ENCODE measurements at regions not wholly inside any gene's neighbourhood (a gene's known extent, or its start where the extent isn't known, plus 50 kb on each side); places are given as distances from the start of the nearest gene placed in this dataset.
"Not testable (repeated sequence)": the region's sequence is repeated elsewhere in the genome, so short reads cannot be mapped to it uniquely, and the experiment has no call there.

GRCh38 chr13:78491978-78492377, 111.4 kb downstream of the POU4F1 start:
- no peaks in the 10 kb centered on the region for H3K36me3 ChIP-seq (replicated peaks; ENCODE audit: insufficient read depth, low read length)
- no peak overlapping the region for H3K4me2 ChIP-seq (ENCODE audit: low read depth, low read length)
- H3K27me3 ChIP-seq (replicated peaks; ENCODE audit: insufficient read depth, low read length): no peaks in the 10 kb centered on the region
- no peaks in the 10 kb centered on the region for H3K4me1 ChIP-seq (ENCODE audit: low read length)
- no peaks in the 10 kb centered on the region for H3F3A ChIP-seq (ENCODE audit: insufficient read depth, low read length)
- no peaks in the 10 kb centered on the region for H3K9me3 ChIP-seq (replicated peaks; ENCODE audit: insufficient read depth, low read length)
- no peaks in the 10 kb centered on the region for H3K79me2 ChIP-seq (ENCODE audit: low read length)
- no peak overlapping the region for H3K4me3 ChIP-seq (ENCODE audit: low read length)
- H2AFZ ChIP-seq (ENCODE audit: low read length): no peak overlapping the region
- no peaks in the 10 kb centered on the region for H3K9me2 ChIP-seq (replicated peaks; ENCODE audit: insufficient read depth, low read length)
- no peak for TF ChIP-seq EZH2phosphoT487 (IDR thresholded peaks at IDR 0.05; ENCODE audit: low read length)
- TF ChIP-seq, protein P1, sequence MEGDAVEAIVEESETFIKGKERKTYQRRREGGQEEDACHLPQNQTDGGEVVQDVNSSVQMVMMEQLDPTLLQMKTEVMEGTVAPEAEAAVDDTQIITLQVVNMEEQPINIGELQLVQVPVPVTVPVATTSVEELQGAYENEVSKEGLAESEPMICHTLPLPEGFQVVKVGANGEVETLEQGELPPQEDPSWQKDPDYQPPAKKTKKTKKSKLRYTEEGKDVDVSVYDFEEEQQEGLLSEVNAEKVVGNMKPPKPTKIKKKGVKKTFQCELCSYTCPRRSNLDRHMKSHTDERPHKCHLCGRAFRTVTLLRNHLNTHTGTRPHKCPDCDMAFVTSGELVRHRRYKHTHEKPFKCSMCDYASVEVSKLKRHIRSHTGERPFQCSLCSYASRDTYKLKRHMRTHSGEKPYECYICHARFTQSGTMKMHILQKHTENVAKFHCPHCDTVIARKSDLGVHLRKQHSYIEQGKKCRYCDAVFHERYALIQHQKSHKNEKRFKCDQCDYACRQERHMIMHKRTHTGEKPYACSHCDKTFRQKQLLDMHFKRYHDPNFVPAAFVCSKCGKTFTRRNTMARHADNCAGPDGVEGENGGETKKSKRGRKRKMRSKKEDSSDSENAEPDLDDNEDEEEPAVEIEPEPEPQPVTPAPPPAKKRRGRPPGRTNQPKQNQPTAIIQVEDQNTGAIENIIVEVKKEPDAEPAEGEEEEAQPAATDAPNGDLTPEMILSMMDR (IDR thresholded peaks at IDR 0.05; ENCODE audit: low read length): no peak
- no peak for TF ChIP-seq EZH2 (optimal IDR thresholded peaks at IDR 0.05; ENCODE audit: low read depth, low read length)
- H4K20me1 ChIP-seq (ENCODE audit: insufficient read depth, low read length): no peaks in the 10 kb centered on the region
- no peak overlapping the region for H3K27ac ChIP-seq (ENCODE audit: low read length)
- H3K9ac ChIP-seq (ENCODE audit: low read length): no peak overlapping the region
- DNase-seq: no peak

DNA sequence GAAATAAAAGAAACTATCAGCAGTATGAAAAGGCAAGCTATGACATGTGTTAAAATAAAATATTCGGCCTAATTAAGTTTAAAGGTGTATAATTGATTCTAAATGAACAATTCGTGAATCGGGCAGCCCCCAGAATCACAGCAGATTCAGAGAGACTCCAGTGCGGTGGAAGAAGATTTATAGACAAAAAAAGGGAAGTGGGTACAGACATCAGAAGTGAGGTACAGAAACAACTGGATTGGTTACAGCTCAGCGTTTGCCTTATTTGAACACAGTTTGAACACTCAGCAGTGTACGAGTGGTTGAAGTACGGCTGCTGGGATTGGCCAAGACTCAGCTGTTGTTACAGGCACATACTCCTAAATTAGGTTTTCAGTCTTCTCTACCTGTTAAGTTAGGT, 113.1 kb downstream of the POU4F1 start:
- H3K4me1 ChIP-seq (ENCODE audit: low read length); H3K9me3 ChIP-seq (replicated peaks; ENCODE audit: insufficient read depth, low read length); H3K27me3 ChIP-seq (replicated peaks; ENCODE audit: insufficient read depth, low read length); H3K9me2 ChIP-seq (replicated peaks; ENCODE audit: insufficient read depth, low read length); H3K4me2 ChIP-seq (ENCODE audit: low read depth, low read length); H3K27ac ChIP-seq (ENCODE audit: low read length); DNase-seq; H3K36me3 ChIP-seq (replicated peaks; ENCODE audit: insufficient read depth, low read length); H3K9ac ChIP-seq (ENCODE audit: low read length); H3K79me2 ChIP-seq (ENCODE audit: low read length); H3F3A ChIP-seq (ENCODE audit: insufficient read depth, low read length); H2AFZ ChIP-seq (ENCODE audit: low read length); H4K20me1 ChIP-seq (ENCODE audit: insufficient read depth, low read length); H3K4me3 ChIP-seq (ENCODE audit: low read length): not testable (repeated sequence)

DNA sequence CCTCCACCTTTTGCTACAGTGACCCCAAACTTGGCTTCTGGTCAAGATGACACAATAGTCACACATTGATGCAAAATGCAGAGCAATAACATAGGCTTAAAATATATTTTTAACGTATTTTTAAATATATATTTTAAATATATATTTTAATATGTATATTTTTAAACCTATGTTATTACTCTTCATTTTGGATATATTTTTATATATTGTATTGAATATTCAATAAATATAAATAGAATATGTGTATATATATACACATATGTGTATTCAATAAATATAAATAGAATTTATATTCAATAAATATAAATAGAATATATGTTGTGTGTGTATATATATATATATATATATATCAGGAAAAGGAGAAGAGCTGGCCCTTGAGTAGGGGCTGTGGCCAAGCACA, 115.6 kb downstream of the POU4F1 start:
- Histone ChIP-seq H3K4me3 (ENCODE audit: low read length) (no peak overlapping the region), H3K9ac (ENCODE audit: low read length) (no peak overlapping the region)

DNA sequence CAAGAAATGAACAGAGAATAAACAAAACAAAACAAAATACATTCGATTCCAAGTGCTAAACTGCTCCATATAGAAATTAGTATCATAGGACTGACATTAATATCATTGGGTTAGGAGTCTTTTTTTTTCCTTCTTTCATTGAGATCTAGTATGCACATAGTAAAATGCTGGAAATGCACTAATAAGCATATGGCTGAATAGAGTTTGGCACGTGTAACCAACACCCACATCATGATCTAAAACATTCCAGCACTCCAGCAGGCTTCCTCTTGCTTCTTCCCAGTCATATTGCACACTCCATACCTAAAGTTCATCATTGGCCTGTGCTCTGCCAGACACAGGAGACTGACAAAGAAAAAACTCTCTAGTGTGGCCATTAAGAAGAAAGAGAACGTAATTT, 117.5 kb downstream of the POU4F1 start:
- H3K27ac ChIP-seq (ENCODE audit: low read length): no peak overlapping the region
- no peaks in the 10 kb centered on the region for H3F3A ChIP-seq (ENCODE audit: insufficient read depth, low read length)
- no peaks in the 10 kb centered on the region for H3K36me3 ChIP-seq (replicated peaks; ENCODE audit: insufficient read depth, low read length)
- H3K9me2 ChIP-seq (replicated peaks; ENCODE audit: insufficient read depth, low read length): no peaks in the 10 kb centered on the region; the same call in 1 of the 2 replicates
- no peak overlapping the region for H3K4me3 ChIP-seq (ENCODE audit: low read length)
- no peak overlapping the region for H3K9ac ChIP-seq (ENCODE audit: low read length)
- no peak overlapping the region for H3K4me2 ChIP-seq (ENCODE audit: low read depth, low read length)
- TF ChIP-seq EZH2phosphoT487 (IDR thresholded peaks at IDR 0.05; ENCODE audit: low read length): no peak
- H3K9me3 ChIP-seq (replicated peaks; ENCODE audit: insufficient read depth, low read length): no peaks in the 10 kb centered on the region
- H3K27me3 ChIP-seq (replicated peaks; ENCODE audit: insufficient read depth, low read length): no peaks in the 10 kb centered on the region
- H4K20me1 ChIP-seq (ENCODE audit: insufficient read depth, low read length): no peaks in the 10 kb centered on the region
- no peak overlapping the region for H2AFZ ChIP-seq (ENCODE audit: low read length)
- H3K4me1 ChIP-seq (ENCODE audit: low read length): no peaks in the 10 kb centered on the region
- DNase-seq: no peak
- no peaks in the 10 kb centered on the region for H3K79me2 ChIP-seq (ENCODE audit: low read length)

More for the DNA sequence above, 115.6 kb downstream of the POU4F1 start:
- H3K4me1 ChIP-seq (ENCODE audit: low read length): no peaks in the 10 kb centered on the region
- no peak overlapping the region for H3K27ac ChIP-seq (ENCODE audit: low read length)
- no peaks in the 10 kb centered on the region for H4K20me1 ChIP-seq (ENCODE audit: insufficient read depth, low read length)
- no peaks in the 10 kb centered on the region for H3F3A ChIP-seq (ENCODE audit: insufficient read depth, low read length)
- no peak overlapping the region for H2AFZ ChIP-seq (ENCODE audit: low read length)
- H3K36me3 ChIP-seq (replicated peaks; ENCODE audit: insufficient read depth, low read length): no peaks in the 10 kb centered on the region
- H3K27me3 ChIP-seq (replicated peaks; ENCODE audit: insufficient read depth, low read length): no peaks in the 10 kb centered on the region
- no peak overlapping the region for H3K4me2 ChIP-seq (ENCODE audit: low read depth, low read length)
- no peaks in the 10 kb centered on the region for H3K9me2 ChIP-seq (replicated peaks; ENCODE audit: insufficient read depth, low read length)
- no peaks in the 10 kb centered on the region for H3K9me3 ChIP-seq (replicated peaks; ENCODE audit: insufficient read depth, low read length)
- DNase-seq: no peak
- H3K79me2 ChIP-seq (ENCODE audit: low read length): no peaks in the 10 kb centered on the region
- no peak for TF ChIP-seq EZH2 (optimal IDR thresholded peaks at IDR 0.05; ENCODE audit: low read depth, low read length)
- TF ChIP-seq, protein P1 (IDR thresholded peaks at IDR 0.05; ENCODE audit: low read length): no peak
- no peak for TF ChIP-seq EZH2phosphoT487 (IDR thresholded peaks at IDR 0.05; ENCODE audit: low read length)

All from MM.1S (cell line).